Stimulated activated CD8-positive, alpha-beta memory T cell treated with anti-CD3 and anti-CD28 coated beads, Interleukin-12 subunit alpha, Interleukin-12 subunit beta, amount 100 ng/mL, for 4 hours (primary cell): ENCODE measurements at regions not wholly inside any gene's neighbourhood (a gene's known extent, or its start where the extent isn't known, plus 50 kb on each side); places are given as distances from the start of the nearest gene placed in this dataset.

Source experiments
- DNase-seq: peaks from one replicate; pipeline ENCODE4 v3.0.0-alpha.2; 2020; ENCODE audit warnings: low read depth

- DNase-seq = no peak
Observed at GRCh38 chr1:207971331-207972219, 60.6 kb upstream of the CD34 start.

DNA sequence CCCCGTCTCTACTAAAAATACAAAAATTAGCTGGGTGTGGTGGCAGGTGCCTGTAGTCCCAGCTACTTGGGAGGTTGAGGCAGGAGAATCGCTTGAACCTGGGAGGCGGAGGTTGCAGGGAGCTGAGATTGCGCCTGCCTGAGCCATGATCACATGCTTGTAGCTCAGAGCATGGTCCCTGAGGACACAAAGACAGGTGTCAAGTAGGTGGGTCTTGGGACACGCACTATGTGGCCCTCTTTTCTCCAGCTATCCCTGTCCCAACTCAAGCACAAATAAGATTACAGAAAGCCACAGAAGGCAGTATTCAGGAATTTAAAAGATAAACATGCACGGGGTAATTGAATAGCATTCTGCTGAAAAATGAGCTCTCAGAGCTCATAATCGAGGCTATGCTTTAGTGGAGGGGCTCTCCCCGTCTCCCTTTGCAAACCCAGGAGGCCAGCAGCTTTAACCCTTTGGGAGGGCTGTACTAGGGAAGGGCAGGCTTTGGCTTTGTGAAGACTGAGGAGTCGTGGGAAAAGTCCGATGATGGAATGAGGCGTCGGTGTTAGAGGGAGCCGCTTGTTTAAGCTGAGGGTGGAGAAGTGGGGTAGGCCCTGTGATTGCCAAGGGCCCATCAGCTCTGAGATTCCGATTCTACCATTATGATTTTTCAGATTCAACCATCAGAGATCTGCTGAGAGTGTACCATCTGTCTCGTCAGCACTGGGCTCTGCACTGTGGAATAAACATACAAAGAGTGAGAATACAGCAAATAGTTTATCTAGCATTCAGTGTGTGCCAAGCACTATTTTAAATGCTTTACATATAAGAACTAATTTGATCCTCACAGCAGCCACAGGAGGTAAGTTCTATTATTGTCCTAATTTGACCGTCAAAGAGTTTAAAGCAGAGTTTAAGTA lies 59.7 kb upstream of the CD34 start:
- no peak for DNase-seq

DNA sequence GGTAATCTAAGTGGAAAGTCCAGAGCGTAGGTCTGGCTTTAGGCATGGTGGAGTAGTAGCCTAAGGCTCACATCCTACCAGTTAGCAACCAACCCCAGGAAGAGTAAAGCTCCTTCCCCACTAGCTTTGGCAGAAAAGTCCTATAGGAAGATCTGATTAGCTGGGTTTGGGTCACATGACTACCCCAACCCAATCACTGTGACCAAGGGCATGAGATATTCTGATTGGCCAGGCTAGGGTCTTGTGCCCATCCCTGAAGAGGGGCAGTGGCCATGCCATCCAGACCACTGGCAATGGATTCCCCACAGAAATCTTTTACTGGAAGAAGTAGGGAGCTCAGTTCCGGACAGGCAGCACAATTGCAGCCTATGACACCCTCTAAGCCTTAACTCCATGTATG lies 58.6 kb upstream of the CD34 start:
- DNase-seq = no peak

GRCh38 chr1:207968521-207969009 lies 57.6 kb upstream of the CD34 start:
- DNase-seq = no peak

GRCh38 chr1:207967703-207968102 lies 56.8 kb upstream of the CD34 start:
- no peak for DNase-seq

DNA sequence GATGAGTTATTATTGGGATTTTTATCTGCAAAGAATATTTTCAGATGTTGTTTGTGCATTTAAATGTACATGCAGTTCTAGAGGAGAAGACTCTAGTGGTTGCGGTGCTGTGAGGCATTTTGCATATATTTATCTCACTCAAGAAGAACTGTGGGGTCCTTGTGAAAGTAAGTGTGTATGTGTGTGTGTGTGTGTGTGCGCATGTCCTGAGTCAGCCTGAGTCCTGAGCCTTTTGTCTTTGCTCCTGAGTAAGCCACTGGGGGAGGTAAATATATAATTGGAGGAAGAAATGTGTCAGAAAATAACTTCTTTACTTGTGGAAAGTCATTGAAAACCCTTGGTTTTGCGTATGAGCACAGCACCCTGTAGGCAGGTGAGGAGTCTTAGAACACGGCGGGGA lies 55.6 kb upstream of the CD34 start:
- DNase-seq = no peak

DNA sequence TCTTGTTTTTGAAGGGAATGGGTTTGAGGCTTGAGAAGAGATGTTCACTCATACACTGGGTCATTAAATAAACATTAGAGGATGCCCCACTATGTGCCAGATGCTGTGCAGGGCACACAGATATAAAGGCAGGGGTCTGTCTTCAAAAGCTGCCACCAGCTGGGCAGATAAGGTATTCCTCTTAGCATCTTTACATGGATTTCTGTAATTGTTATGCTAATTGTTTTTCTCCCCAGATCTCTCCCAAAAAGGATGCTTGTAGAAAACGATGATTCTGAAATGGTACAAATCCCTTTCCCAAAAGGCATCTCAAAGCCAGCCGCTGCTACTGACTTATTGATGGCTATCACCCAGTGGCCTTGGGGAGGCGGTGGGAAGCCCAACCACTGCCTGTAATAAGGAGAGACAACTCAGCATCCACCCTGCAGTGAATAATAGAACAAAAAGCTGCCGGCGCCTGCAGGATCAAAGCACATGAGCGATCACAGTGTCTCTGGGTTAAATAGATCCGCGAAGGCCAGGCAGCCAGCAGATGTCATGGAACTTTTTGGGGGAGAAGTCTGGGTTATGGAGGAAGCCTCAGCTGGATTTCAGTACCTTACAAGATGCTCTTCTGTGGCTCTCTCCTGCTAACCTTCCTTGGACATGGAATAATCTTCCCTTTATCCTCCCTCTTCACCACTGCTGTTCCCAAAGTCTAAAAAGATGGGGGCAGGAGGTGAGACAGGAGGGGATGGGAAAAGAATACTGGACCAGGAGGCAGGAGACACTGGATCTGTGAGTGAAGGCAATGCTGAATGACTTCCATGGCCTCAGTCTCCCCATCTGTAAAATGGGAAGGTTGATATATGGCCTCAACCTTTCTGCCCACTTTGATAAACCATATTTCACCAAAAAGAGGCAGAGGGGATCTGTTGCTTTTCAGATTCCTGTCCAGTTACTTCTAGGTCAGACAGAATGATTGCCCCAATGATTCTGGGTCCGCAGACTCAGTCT lies 54.8 kb upstream of the CD34 start:
- DNase-seq = no peak

GRCh38 chr1:207964195-207964966 lies 53.5 kb upstream of the CD34 start:
- no peak for DNase-seq

- DNase-seq = peak; percentile 74
Observed at GRCh38 chr1:207963427-207964194, 52.7 kb upstream of the CD34 start.

DNA sequence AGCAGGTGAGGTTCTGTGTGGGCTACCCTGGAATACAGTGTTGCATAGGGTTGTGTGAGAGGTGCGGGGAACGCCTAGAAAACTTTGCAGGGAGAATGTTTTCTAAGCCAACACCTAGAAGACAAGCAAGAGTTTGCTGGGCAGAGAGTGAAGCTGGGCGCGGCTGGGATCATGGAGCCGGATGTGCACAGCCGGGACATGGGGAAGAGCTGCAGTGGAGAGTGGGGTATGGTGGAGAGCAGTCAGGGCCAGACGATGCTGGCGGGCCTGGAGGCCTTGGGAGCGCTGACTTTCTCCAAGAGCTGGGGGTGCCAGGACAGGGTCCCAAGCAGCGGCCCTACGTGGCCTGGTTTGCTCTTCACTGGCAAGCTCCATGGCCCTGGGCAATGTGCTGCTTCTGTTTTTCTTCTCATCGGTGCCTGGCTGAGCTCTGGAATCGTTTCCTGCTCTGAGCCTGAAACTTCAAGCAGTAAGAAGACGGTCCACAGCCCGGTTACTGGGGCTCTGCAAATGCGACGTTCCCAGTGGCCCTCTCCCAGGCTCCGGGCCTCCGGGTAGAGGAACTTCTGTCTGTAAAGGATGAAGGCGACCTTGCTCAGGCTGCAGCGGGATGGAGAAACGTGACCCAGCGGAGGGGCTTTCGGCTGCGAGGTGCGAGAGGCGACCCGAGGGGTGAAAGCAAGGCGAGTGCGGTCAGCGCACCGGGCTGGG lies 51.9 kb upstream of the CD34 start:
- DNase-seq = no peak
